ENCODE measurements at regions not wholly inside any gene's neighbourhood (a gene's known extent, or its start where the extent isn't known, plus 50 kb on each side); places are given as distances from the start of the nearest gene placed in this dataset.

DNA sequence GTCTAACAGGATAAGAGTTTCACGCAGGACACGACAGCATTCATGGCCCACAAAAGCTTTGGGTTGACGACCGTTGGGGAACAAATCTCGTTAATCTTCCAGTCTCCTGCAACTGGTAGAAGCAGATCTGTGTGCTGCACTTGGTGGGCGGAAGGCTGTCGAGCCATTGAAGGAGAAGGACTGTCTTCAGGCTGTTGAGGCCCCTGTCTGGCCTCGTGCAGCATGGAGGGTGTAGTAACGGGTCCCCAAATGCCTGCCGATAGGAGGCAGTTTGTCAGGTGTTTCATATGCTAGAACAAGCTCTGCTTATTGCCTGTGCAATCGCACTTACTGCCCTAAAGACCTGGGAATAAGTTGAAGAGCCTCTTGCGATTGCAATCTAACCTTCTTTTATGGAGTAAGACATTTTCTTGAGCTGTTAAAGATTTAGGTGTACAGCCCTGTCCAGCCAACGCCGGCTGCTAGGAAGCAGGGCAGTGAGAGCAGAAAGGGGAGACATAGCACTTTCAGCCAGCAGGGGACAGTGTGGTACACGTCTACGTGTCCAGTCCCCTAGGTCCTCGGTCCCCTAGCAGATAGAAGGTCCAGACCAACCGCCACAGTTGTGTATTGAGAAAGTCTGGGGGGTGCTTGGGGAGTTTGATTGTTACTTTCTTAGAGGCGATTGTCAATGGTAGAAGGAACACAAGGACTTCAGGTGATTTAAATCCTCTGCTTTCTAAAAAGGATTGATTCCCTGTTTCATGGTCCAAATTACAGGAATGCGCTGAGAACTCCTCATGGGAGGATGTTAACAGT is 102.3 kb upstream of the TMPRSS2 start:
- peak in 1 of 2 donors; percentile 25 for DNase-seq

DNA sequence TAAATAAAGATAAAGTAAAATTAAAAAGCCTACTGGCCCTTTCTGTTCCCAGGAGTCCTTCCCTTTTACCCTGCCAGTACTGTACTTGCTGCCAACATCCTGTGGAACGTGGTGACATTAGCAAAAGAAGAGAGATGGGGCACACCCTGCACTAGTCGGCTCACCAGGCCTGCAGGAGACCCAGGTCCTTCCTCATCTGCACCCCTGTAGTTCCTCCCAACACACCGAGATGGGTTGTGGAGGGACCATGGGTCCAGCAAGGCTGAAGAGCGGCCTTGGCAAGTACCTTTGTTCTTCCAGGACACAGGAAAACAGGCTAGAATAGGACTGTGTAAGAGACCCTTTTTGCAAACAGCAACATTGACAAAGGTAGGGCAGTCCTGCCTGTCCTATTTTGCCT is 98.7 kb upstream of the TMPRSS2 start:
- DNase-seq: no peak

DNA sequence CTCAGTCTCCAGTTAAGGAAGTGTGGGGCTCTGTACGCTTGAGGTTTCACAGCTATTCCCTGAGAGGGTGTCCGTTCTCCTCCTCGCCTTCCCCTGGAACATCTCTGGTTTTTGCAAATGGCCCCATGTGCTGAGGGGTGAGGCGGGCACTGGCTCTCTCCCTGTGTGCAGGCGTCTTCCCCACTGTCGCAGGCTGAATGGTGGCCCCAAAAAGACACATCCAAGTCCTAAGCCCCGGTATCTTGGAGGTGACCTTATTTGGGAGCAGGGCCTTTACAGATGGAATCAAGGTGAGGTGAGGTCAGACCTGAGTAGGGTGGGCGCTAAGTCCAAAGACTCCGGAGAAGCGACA is 98.0 kb upstream of the TMPRSS2 start:
- no peak for DNase-seq

DNA sequence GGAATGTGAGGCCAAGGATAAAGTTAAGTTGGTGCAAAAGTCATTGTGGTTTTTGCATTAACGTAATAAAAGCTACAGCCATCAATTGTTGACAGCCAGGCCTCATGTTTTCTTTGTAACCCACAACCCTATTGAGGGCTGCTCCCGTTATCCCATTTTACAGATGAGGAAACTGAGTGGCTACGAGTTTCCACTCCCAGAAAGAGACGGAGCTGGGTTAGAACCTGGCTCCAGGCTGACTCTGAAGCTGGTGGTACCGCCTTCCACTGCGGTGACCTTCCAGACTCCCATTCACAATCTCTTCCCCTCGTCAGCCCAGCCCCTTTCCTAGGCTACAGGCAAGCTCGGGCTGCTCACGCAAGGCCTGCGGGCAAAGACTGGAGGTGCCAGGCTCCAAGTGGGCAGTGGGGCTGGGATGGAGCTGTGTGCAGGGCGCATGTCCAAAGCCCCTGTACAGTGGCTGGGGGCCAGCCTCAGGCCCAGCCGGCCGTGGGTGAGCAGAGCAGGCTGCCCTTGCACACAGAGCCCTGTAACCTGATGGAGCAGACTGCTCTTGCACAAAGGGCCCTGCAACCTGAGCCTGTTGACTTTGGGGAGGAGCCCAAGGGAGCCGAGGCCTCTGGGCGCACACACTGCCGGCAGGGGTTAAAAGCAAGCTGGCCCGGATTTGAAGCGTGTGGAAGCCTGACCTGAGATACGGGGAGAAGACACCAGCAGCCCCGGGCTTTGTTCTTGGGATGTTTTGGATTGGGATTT is 97.4 kb upstream of the TMPRSS2 start:
- DNase-seq: no peak

GRCh38 chr21:41604583-41605041 is 96.7 kb upstream of the TMPRSS2 start:
- DNase-seq: no peak

DNA sequence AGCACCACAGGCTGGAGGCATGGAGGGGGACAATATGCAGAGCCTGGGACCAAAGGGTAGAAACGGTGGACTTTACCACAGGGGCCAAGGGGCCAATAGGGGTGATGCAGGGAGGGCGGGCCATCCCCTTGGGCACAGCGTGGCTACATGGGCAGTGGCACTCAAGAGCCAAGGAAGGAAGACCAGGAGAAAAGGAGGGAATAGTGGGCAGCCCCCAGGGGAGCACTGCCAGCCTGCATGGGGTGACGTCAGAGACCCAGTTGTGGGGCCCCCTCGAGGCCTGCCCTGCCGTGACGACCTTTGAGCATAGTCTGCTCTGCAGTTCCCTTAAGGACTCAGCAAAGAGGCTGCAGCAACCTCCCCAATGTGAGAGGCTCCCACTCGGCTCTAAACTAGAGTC is 95.5 kb upstream of the TMPRSS2 start:
- DNase-seq: no peak

GRCh38 chr21:41602531-41602930 is 94.6 kb upstream of the TMPRSS2 start:
- no peak for DNase-seq

GRCh38 chr21:41601573-41602368 is 93.8 kb upstream of the TMPRSS2 start:
- no peak for DNase-seq

GRCh38 chr21:41600961-41601572 is 93.1 kb upstream of the TMPRSS2 start:
- no peak for DNase-seq

DNA sequence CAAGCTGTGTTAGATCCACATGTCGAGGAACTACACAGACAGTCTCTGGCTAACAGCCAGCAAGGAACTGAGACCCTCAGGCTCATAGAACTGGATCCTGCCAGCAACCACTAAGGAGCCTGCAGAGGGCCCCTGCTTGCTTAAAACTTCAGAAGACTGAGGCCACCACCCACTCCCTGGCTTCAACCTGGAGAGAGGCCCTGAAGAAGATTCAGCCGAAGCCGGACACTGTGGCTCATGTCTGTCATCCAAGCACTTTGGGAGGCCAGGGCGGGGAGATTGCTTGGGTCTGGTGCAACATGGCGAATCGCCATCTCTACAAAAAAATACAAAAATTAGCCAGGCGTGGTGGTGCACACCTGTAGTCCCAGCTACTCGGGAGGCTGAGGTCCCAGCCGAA is 92.6 kb upstream of the TMPRSS2 start:
- DNase-seq: no peak

GRCh38 chr21:41600116-41600515 is 92.2 kb upstream of the TMPRSS2 start:
- DNase-seq: no peak

GRCh38 chr21:41598561-41599431 is 90.8 kb upstream of the TMPRSS2 start:
- DNase-seq: no peak

DNA sequence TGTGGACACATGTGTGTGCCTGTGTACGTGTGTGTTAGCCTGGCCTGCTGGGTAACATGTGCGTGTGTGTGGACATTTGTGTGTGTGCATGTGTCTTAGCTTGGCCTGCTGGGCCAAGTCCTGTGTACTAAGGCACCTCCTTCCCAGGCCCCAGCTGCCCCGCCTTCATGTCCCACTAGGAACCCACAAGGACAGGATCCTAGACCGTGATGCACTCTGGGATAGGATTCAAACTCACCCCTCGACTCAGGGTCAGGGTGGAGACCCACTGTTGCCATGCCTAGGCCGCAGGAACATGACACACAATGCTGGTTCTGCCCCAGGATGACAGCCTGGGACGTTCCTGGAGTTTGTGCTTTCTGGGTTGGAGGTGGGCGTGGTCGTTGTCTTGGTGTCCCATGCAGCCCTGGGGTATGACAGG is 89.9 kb upstream of the TMPRSS2 start:
- no peak for DNase-seq

GRCh38 chr21:41597227-41597626 is 89.3 kb upstream of the TMPRSS2 start:
- DNase-seq: no peak

GRCh38 chr21:41596241-41596925 is 88.4 kb upstream of the TMPRSS2 start:
- no peak for DNase-seq

DNA sequence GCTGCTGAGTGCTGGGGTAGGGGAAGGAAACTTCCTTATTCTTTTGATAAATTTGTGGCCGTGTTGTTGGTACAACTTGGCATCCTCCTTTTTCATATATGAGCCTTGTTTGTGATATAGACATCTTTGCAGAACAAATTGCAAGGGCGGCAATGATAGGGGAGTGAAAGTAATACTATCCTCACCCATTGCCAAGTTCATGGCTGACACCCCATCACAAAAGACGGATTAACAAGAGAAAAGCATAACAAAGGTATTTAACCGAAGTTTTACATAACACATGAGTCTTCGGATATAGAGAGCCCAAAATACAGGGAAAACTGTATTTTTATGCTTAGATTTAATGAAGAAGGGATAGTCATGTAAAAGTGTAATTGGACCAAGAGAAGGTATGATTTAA is 86.3 kb upstream of the TMPRSS2 start:
- DNase-seq: no peak

- no peak for DNase-seq
Observed at GRCh38 chr21:41593760-41594138, 85.8 kb upstream of the TMPRSS2 start.

DNA sequence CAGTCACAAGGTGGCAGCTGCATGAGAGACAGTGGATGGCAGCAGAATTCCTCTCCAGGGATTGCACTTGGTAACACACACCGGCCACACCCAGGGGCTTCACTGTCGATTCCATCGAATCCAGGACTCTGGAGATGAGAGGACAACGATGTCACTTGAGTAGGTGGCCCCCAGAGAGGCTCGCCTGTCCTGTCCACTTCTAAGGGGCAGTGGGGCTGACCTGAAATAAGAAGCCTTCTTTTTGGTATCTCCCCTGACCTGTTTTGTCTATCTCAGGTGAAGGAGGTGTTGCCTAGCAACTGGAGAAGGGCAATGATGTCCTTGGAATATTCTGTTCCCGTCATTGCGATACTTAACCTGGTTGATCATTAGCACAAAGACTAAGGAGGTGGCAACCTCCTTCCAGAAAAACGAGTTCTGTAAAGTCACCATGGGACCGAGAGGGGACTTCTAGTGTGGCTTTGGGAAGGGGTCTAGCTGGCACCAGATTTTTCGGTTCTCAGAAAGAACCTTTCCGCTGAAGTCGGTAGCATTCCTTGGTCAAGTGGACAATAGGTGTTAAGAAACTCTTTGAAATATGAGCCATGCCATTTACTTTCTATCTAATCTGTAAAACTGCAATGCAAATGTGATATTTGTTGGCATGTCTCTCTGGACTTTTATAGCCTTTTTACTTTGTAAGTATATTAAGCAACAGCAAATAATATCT is 85.2 kb upstream of the TMPRSS2 start:
- no peak for DNase-seq

- DNase-seq: no peak
Observed at GRCh38 chr21:41589620-41590175, 81.7 kb upstream of the TMPRSS2 start.

DNA sequence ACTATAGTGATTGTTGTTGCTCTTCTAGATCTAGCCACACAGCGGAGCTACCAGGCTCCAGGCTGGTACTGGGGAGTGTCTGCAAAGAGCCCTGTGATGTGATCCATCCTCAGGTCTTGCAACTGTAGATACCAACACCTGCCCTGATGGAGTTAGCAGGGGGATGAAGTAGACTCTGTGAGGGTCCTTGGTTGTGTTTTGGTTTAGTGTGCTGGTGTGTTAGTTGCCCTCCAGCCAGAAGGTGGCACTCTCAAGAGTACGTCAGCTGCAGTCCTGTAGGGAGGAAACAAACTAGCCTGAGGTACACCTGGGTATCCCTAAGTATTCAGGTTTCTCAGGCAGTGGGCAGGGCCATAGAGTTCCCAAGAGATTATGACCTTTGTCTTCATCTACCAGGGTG is 81.2 kb upstream of the TMPRSS2 start:
- DNase-seq: no peak
